HCT116 (cell line): ENCODE measurements at regions not wholly inside any gene's neighbourhood (a gene's known extent, or its start where the extent isn't known, plus 50 kb on each side); places are given as distances from the start of the nearest gene placed in this dataset.

Experiments
- ATAC-seq: fragments of 200-7000 bp; cut with Tn5 transposase; 2 replicates; pipeline ENCODE4 v1.9.1; 2020; ENCODE audit warnings: mild to moderate bottlenecking, moderate library complexity
- BruUV-seq: library from RNA; stranded (reverse); fragments of 400-500 nt; replicated peaks from 2 replicates; lab custom pipeline; 2021; lab: Mats Ljungman, UMichigan
- CTCF ChIA-PET: fragments of 300-600 bp; sonication (Branson Sonifier 250); formaldehyde crosslinking; loops from one replicate; lab custom pipeline; 2021; ENCODE audit warnings: antibody characterized with exemption; lab: Charles Lee
- POLR2A ChIA-PET: fragments of 300-600, 350-600 bp; sonication (Branson Sonifier 250); formaldehyde crosslinking; loops from one replicate; lab custom pipeline; 2021; ENCODE audit warnings: antibody characterized with exemption; lab: Charles Lee
- RAD21 ChIA-PET, 2 experiments: fragments of 300-600 bp; sonication (Branson Sonifier 250); formaldehyde crosslinking; loops; one replicate each; lab custom pipeline; 2023; ENCODE audit warnings: low total read pairs in 2 of 2; ENCODE audit not compliant: uncharacterized antibody in 2 of 2, unreplicated experiment in 2 of 2, low non-redundant PET in 1 of 2; lab: Charles Lee
- DNase-seq: peaks from one replicate; pipeline ENCODE4 v3.0.0-alpha.2; 2010; ENCODE audit warnings: low read depth, low spot score
- H2AFZ ChIP-seq: fragments of 200-600 bp; shearing (Covaris generic), sonication (generic); 2 replicates; pipeline ENCODE4 v1.6.1; 2017; ENCODE audit warnings: low read depth, mixed run types, mixed read lengths, antibody characterized with exemption, low read length; ENCODE audit not compliant: poor library complexity, severe bottlenecking
- H3K27ac ChIP-seq: 2 replicates; pipeline ENCODE4 v1.5.1; 2012; ENCODE audit warnings: low read depth, low read length
- H3K27me3 ChIP-seq: fragments of 200-600 bp; sonication (generic); 2 replicates; pipeline ENCODE4 v1.6.1; 2016; ENCODE audit warnings: mixed run types, low read length, mixed read lengths; ENCODE audit not compliant: insufficient read depth
- H3K36me3 ChIP-seq, 2 experiments: fragments of 200-500 bp in 1 of 2; fragments of 200-600 bp in 1 of 2; sonication (Bioruptor generic) in 1 of 2; sonication (generic) in 1 of 2; 2 replicates each; pipeline versions ENCODE4 v1.5.1 to v1.6.1; 2014 to 2016; ENCODE audit warnings: low read length in 2 of 2, inconsistent platforms in 1 of 2, mixed read lengths in 1 of 2, mixed run types in 1 of 2; ENCODE audit not compliant: insufficient read depth in 2 of 2, control insufficient read depth in 1 of 2
- H3K4me1 ChIP-seq, 2 experiments: fragments of 200-600 bp in 1 of 2; sonication (generic) in 1 of 2; 2 replicates each; pipeline versions ENCODE4 v1.5.1 to v1.6.1; 2012 to 2017; ENCODE audit warnings: low read length in 2 of 2, inconsistent platforms in 1 of 2, mild to moderate bottlenecking in 1 of 2, mixed read lengths in 1 of 2, mixed run types in 1 of 2, moderate library complexity in 1 of 2; ENCODE audit not compliant: insufficient read depth in 2 of 2, control insufficient read depth in 1 of 2
- H3K4me2 ChIP-seq: fragments of 200-600 bp; sonication (generic); 2 replicates; pipeline ENCODE4 v1.6.1; 2017; ENCODE audit warnings: mixed run types, low read length, mixed read lengths
- H3K4me3 ChIP-seq, 2 experiments: fragments of 200-600 bp in 1 of 2; sonication (generic) in 1 of 2; replicated peaks in 1 of 2; 2 replicates each; pipeline ENCODE4 v1.5.1; 2011 to 2016; ENCODE audit warnings: low read length in 2 of 2, control low read depth in 1 of 2, low read depth in 1 of 2, mild to moderate bottlenecking in 1 of 2, mixed read lengths in 1 of 2, mixed run types in 1 of 2
- H3K79me2 ChIP-seq: fragments of 200-600 bp; sonication (generic); 2 replicates; pipeline ENCODE4 v1.6.1; 2017; ENCODE audit warnings: mild to moderate bottlenecking, mixed run types, low read length, moderate library complexity, mixed read lengths; ENCODE audit not compliant: insufficient read depth
- H3K9ac ChIP-seq: fragments of 200-600 bp; sonication (generic); 2 replicates; pipeline ENCODE4 v1.6.1; 2016; ENCODE audit warnings: low read length, mixed read lengths
- H3K9me2 ChIP-seq: fragments of 200-600 bp; sonication (generic), shearing (Covaris generic); 2 replicates; pipeline ENCODE4 v1.6.1; 2017; ENCODE audit warnings: mixed run types, mild to moderate bottlenecking, moderate library complexity; ENCODE audit not compliant: insufficient read depth
- H3K9me3 ChIP-seq, 2 experiments: fragments of 200-500 bp in 1 of 2; fragments of 200-600 bp in 1 of 2; sonication (Bioruptor generic) in 1 of 2; sonication (generic) in 1 of 2; 2 replicates each; pipeline ENCODE4 v1.6.1; 2014 to 2017; ENCODE audit warnings: low read length in 2 of 2, mixed read lengths in 2 of 2, inconsistent platforms in 1 of 2, low read depth in 1 of 2, mild to moderate bottlenecking in 1 of 2, mixed run types in 1 of 2, moderate library complexity in 1 of 2; ENCODE audit not compliant: control insufficient read depth in 1 of 2, insufficient read depth in 1 of 2
- H4K20me1 ChIP-seq: fragments of 200-600 bp; sonication (generic), shearing (Covaris generic); 2 replicates; pipeline ENCODE4 v1.6.1; 2017; ENCODE audit warnings: mixed run types, mild to moderate bottlenecking, moderate library complexity; ENCODE audit not compliant: insufficient read depth
- EZH2 ChIP-seq: fragments of 200-600 bp; sonication (generic); IDR thresholded peaks from 2 replicates; pipeline ENCODE4 v1.6.1; 2017; ENCODE audit warnings: antibody characterized with exemption, mixed run types
- EZH2phosphoT487 ChIP-seq: fragments of 200-600 bp; IDR thresholded peaks from 2 replicates; pipeline ENCODE4 v1.6.1; 2018; ENCODE audit warnings: antibody characterized with exemption, borderline replicate concordance
- FOSL1 ChIP-seq: IDR thresholded peaks from 2 replicates; pipeline ENCODE4 v1.6.1; 2012; ENCODE audit warnings: low read depth
- POLR2AphosphoS5 ChIP-seq: IDR thresholded peaks from 2 replicates; pipeline ENCODE4 v1.6.1; 2011; ENCODE audit warnings: mild to moderate bottlenecking, low read depth, low read length, moderate library complexity
- TCF7L2 ChIP-seq: IDR thresholded peaks from 2 replicates; pipeline ENCODE4 v1.7.0; 2011; ENCODE audit warnings: borderline replicate concordance, inconsistent platforms; ENCODE audit not compliant: insufficient read depth, insufficient read length; ENCODE audit errors: extremely low read depth
- ZFX ChIP-seq: fragments of 450-650 bp; IDR thresholded peaks from 2 replicates; pipeline ENCODE4 v1.6.1; 2017
- intact Hi-C: fragments of 100-400 bp; cut with micrococcal nuclease; formaldehyde crosslinking; loops from 2 replicates; pipeline ENCODE4 v1.10.0; 2022
- TF ChIP-seq, protein P1 (sequence below): IDR thresholded peaks from 2 replicates; pipeline ENCODE4 v1.6.1; 2011; ENCODE audit warnings: mild to moderate bottlenecking, low read length, moderate library complexity; ENCODE audit not compliant: insufficient replicate concordance; ENCODE audit errors: extremely low read depth
- TF ChIP-seq, protein P2 (sequence below): IDR thresholded peaks from 2 replicates; pipeline ENCODE4 v1.6.1; 2012; ENCODE audit warnings: low read depth

DNA sequence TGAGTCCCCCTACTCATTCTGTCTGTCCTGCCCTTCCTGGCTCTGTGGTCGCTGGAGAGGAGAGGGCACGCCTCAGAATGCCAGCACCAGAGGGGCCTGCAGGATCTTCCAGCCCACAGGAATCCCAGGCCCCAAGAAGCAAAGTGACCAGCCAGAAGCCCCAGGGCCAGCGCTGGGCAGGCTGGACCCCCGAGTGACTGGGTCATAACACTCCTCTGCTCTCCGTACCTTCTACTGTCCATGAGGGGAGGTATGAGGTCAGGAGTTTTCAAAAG, 102.6 kb upstream of the GPR26 start:
- H3K79me2 ChIP-seq, result no peaks in the 10 kb centered on the region
- H3K4me3 ChIP-seq, result no peak overlapping the region
- 0 out of 4 replicates have a peak, but pooled peaks cover 0 to 3% of the 10 kb centered on the region in 2 experiments for H3K4me1 ChIP-seq
- no peaks in the 10 kb centered on the region for H3K9me2 ChIP-seq
- RAD21 ChIA-PET, result no interaction called here
- BruUV-seq, result no TSS peak
- POLR2A ChIA-PET, result interaction anchor here (1.2 kb wide), 1 partner anchor 410 kb away, joined by 3 read pairs; the partner anchor contains the start of gene BUB3
- H3K36me3 ChIP-seq, result no peaks in the 10 kb centered on the region
- intact Hi-C loops, result loop anchor here (5.0 kb wide), 1 partner anchor 911 kb away; no protein-coding TSS in a partner anchor
- no peak for ATAC-seq
- H3K9ac ChIP-seq, result no peak overlapping the region
- no peaks in the 10 kb centered on the region for H3K27me3 ChIP-seq
- H3K4me2 ChIP-seq, result no peak overlapping the region
- no peak for DNase-seq
- no peaks in the 10 kb centered on the region for H4K20me1 ChIP-seq
- no peaks in the 10 kb centered on the region for H3K9me3 ChIP-seq
- H3K27ac ChIP-seq, result no peak overlapping the region
- TF ChIP-seq EZH2 (no peak), POLR2AphosphoS5 (no peak), TCF7L2 (no peak), ZFX (no peak), EZH2phosphoT487 (no peak), FOSL1 (no peak)
- TF ChIP-seq, protein P1, sequence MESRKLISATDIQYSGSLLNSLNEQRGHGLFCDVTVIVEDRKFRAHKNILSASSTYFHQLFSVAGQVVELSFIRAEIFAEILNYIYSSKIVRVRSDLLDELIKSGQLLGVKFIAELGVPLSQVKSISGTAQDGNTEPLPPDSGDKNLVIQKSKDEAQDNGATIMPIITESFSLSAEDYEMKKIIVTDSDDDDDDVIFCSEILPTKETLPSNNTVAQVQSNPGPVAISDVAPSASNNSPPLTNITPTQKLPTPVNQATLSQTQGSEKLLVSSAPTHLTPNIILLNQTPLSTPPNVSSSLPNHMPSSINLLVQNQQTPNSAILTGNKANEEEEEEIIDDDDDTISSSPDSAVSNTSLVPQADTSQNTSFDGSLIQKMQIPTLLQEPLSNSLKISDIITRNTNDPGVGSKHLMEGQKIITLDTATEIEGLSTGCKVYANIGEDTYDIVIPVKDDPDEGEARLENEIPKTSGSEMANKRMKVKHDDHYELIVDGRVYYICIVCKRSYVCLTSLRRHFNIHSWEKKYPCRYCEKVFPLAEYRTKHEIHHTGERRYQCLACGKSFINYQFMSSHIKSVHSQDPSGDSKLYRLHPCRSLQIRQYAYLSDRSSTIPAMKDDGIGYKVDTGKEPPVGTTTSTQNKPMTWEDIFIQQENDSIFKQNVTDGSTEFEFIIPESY, result no peak
- TF ChIP-seq, protein P2, sequence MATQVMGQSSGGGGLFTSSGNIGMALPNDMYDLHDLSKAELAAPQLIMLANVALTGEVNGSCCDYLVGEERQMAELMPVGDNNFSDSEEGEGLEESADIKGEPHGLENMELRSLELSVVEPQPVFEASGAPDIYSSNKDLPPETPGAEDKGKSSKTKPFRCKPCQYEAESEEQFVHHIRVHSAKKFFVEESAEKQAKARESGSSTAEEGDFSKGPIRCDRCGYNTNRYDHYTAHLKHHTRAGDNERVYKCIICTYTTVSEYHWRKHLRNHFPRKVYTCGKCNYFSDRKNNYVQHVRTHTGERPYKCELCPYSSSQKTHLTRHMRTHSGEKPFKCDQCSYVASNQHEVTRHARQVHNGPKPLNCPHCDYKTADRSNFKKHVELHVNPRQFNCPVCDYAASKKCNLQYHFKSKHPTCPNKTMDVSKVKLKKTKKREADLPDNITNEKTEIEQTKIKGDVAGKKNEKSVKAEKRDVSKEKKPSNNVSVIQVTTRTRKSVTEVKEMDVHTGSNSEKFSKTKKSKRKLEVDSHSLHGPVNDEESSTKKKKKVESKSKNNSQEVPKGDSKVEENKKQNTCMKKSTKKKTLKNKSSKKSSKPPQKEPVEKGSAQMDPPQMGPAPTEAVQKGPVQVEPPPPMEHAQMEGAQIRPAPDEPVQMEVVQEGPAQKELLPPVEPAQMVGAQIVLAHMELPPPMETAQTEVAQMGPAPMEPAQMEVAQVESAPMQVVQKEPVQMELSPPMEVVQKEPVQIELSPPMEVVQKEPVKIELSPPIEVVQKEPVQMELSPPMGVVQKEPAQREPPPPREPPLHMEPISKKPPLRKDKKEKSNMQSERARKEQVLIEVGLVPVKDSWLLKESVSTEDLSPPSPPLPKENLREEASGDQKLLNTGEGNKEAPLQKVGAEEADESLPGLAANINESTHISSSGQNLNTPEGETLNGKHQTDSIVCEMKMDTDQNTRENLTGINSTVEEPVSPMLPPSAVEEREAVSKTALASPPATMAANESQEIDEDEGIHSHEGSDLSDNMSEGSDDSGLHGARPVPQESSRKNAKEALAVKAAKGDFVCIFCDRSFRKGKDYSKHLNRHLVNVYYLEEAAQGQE, result no peak
- no peak overlapping the region for H2AFZ ChIP-seq
- CTCF ChIA-PET, result interaction anchor here (2.6 kb wide), 1 partner anchor 10 kb away, joined by 17 read pairs; no protein-coding TSS in a partner anchor
